Memory B cell (primary cell): ENCODE measurements at regions not wholly inside any gene's neighbourhood (a gene's known extent, or its start where the extent isn't known, plus 50 kb on each side); places are given as distances from the start of the nearest gene placed in this dataset.
"Not testable (repeated sequence)": the region's sequence is repeated elsewhere in the genome, so short reads cannot be mapped to it uniquely, and the experiment has no call there.

Experiments used
- ATAC-seq: fragments of 150-1000 bp; cut with Tn5 transposase; 2 replicates; pipeline ENCODE4 v1.10.0; 2021; ENCODE audit warnings: low read depth, mild to moderate bottlenecking, moderate library complexity
- DNase-seq, 2 donors: peaks; one replicate each; pipeline ENCODE4 v3.0.0; 2022; ENCODE audit warnings: low spot score in 2 of 2
- H3K27ac Mint-ChIP-seq: one replicate; pipeline ENCODE4 v1.8.0; 2022; ENCODE audit warnings: mild to moderate bottlenecking, moderate library complexity, mixed read lengths
- H3K27me3 Mint-ChIP-seq: one replicate; pipeline ENCODE4 v1.8.0; 2022; ENCODE audit warnings: mixed read lengths
- H3K36me3 Mint-ChIP-seq: one replicate; pipeline ENCODE4 v1.8.0; 2022; ENCODE audit warnings: mild to moderate bottlenecking, mixed read lengths
- H3K4me1 Mint-ChIP-seq: one replicate; pipeline ENCODE4 v1.8.0; 2022; ENCODE audit warnings: mixed read lengths
- H3K4me3 Mint-ChIP-seq: one replicate; pipeline ENCODE4 v1.8.0; 2022; ENCODE audit warnings: mild to moderate bottlenecking, moderate library complexity, mixed read lengths
- H3K9me3 Mint-ChIP-seq: one replicate; pipeline ENCODE4 v1.8.0; 2022; ENCODE audit warnings: mixed read lengths

- Mint-ChIP-seq H3K9me3 (no peaks in the 10 kb centered on the region), H3K4me3 (no peak overlapping the region), H3K27ac (no peak overlapping the region), H3K36me3 (no peaks in the 10 kb centered on the region), H3K4me1 (no peaks in the 10 kb centered on the region), H3K27me3 (peaks cover 15% of the 10 kb centered on the region)
- DNase-seq (no peak), ATAC-seq (no peak)
Measured at GRCh38 chr10:78436222-78436573, 402.5 kb downstream of the RPS24 start.

- H3K9me3 Mint-ChIP-seq, result no peaks in the 10 kb centered on the region
- no peak overlapping the region for H3K27ac Mint-ChIP-seq
- H3K4me3 Mint-ChIP-seq, result no peak overlapping the region
- no peaks in the 10 kb centered on the region for H3K36me3 Mint-ChIP-seq
- ATAC-seq (no peak), DNase-seq (no peak)
- no peaks in the 10 kb centered on the region for H3K4me1 Mint-ChIP-seq
- H3K27me3 Mint-ChIP-seq, result peaks cover 15% of the 10 kb centered on the region
Measured at GRCh38 chr10:78436706-78437406, 403.2 kb downstream of the RPS24 start.

- H3K27ac Mint-ChIP-seq, result no peak overlapping the region
- no peaks in the 10 kb centered on the region for H3K9me3 Mint-ChIP-seq
- ATAC-seq, result no peak
- H3K27me3 Mint-ChIP-seq, result peaks cover 11% of the 10 kb centered on the region
- H3K4me3 Mint-ChIP-seq, result no peak overlapping the region
- H3K36me3 Mint-ChIP-seq, result no peaks in the 10 kb centered on the region
- no peak for DNase-seq
- no peaks in the 10 kb centered on the region for H3K4me1 Mint-ChIP-seq
Measured at GRCh38 chr10:78437407-78437768, 403.7 kb downstream of the RPS24 start.

GRCh38 chr10:78437998-78438906 is 404.6 kb downstream of the RPS24 start:
- Mint-ChIP-seq H3K27ac (no peak overlapping the region), H3K9me3 (no peaks in the 10 kb centered on the region), H3K4me1 (no peaks in the 10 kb centered on the region), H3K27me3 (peaks cover 11% of the 10 kb centered on the region), H3K4me3 (no peak overlapping the region), H3K36me3 (no peaks in the 10 kb centered on the region)
- ATAC-seq (peak; percentile 41), DNase-seq (no peak)

- Mint-ChIP-seq H3K27me3 (peaks cover 12% of the 10 kb centered on the region), H3K36me3 (no peaks in the 10 kb centered on the region), H3K9me3 (no peaks in the 10 kb centered on the region), H3K4me3 (no peak overlapping the region), H3K27ac (no peak overlapping the region), H3K4me1 (no peaks in the 10 kb centered on the region)
- ATAC-seq (no peak), DNase-seq (no peak)
Measured at GRCh38 chr10:78438907-78439809, 405.5 kb downstream of the RPS24 start.

GRCh38 chr10:78441010-78441409 is 407.3 kb downstream of the RPS24 start:
- Mint-ChIP-seq H3K4me1 (no peaks in the 10 kb centered on the region), H3K4me3 (no peak overlapping the region), H3K27ac (no peak overlapping the region), H3K27me3 (peaks cover 10% of the 10 kb centered on the region), H3K36me3 (no peaks in the 10 kb centered on the region), H3K9me3 (no peaks in the 10 kb centered on the region)
- DNase-seq, result no peak
- no peak for ATAC-seq

- Mint-ChIP-seq H3K9me3 (no peaks in the 10 kb centered on the region), H3K4me3 (no peak overlapping the region), H3K27me3 (peaks cover 10% of the 10 kb centered on the region), H3K36me3 (no peaks in the 10 kb centered on the region), H3K27ac (no peak overlapping the region), H3K4me1 (no peaks in the 10 kb centered on the region)
- no peak for DNase-seq
- no peak for ATAC-seq
Measured at GRCh38 chr10:78441694-78442093, 408.0 kb downstream of the RPS24 start.

GRCh38 chr10:78442836-78443550 is 409.3 kb downstream of the RPS24 start:
- no peaks in the 10 kb centered on the region for H3K4me1 Mint-ChIP-seq
- no peaks in the 10 kb centered on the region for H3K9me3 Mint-ChIP-seq
- no peak overlapping the region for H3K27ac Mint-ChIP-seq
- no peak overlapping the region for H3K4me3 Mint-ChIP-seq
- peaks cover 14% of the 10 kb centered on the region for H3K27me3 Mint-ChIP-seq
- no peak for ATAC-seq
- DNase-seq, result no peak
- H3K36me3 Mint-ChIP-seq, result no peaks in the 10 kb centered on the region

- no peak for ATAC-seq
Measured at GRCh38 chr10:78443900-78444571, 410.4 kb downstream of the RPS24 start.

GRCh38 chr10:78444741-78445140 is 411.1 kb downstream of the RPS24 start:
- not testable (repeated sequence) for ATAC-seq, H3K27ac Mint-ChIP-seq

More at GRCh38 chr10:78443900-78444571, 410.4 kb downstream of the RPS24 start:
- H3K36me3 Mint-ChIP-seq, result no peaks in the 10 kb centered on the region
- H3K27me3 Mint-ChIP-seq, result peaks cover 13% of the 10 kb centered on the region
- DNase-seq, result no peak
- no peak overlapping the region for H3K27ac Mint-ChIP-seq
- H3K4me3 Mint-ChIP-seq, result no peak overlapping the region
- H3K4me1 Mint-ChIP-seq, result peaks cover under 1% of the 10 kb centered on the region
- no peaks in the 10 kb centered on the region for H3K9me3 Mint-ChIP-seq

GRCh38 chr10:78445308-78445707 is 411.6 kb downstream of the RPS24 start:
- ATAC-seq, result no peak
- Mint-ChIP-seq H3K27ac (no peak overlapping the region), H3K27me3 (peaks cover 12% of the 10 kb centered on the region), H3K36me3 (no peaks in the 10 kb centered on the region), H3K4me1 (peaks cover 3% of the 10 kb centered on the region), H3K9me3 (no peaks in the 10 kb centered on the region), H3K4me3 (no peak overlapping the region)
- no peak for DNase-seq

More at GRCh38 chr10:78444741-78445140, 411.1 kb downstream of the RPS24 start:
- DNase-seq, H3K4me1 Mint-ChIP-seq, H3K36me3 Mint-ChIP-seq, H3K4me3 Mint-ChIP-seq, H3K9me3 Mint-ChIP-seq: not testable (repeated sequence)
- H3K27me3 Mint-ChIP-seq, result peaks cover 12% of the 10 kb centered on the region

GRCh38 chr10:78448470-78448869 is 414.8 kb downstream of the RPS24 start:
- Mint-ChIP-seq H3K27ac (no peak overlapping the region), H3K4me1 (peaks cover 3% of the 10 kb centered on the region), H3K4me3 (no peak overlapping the region), H3K27me3 (peaks cover 13% of the 10 kb centered on the region), H3K36me3 (no peaks in the 10 kb centered on the region), H3K9me3 (no peaks in the 10 kb centered on the region)
- DNase-seq (no peak), ATAC-seq (no peak)

GRCh38 chr10:78448994-78449418 is 415.3 kb downstream of the RPS24 start:
- DNase-seq (no peak), ATAC-seq (no peak)
- H3K9me3 Mint-ChIP-seq, result no peaks in the 10 kb centered on the region
- peaks cover 11% of the 10 kb centered on the region for H3K27me3 Mint-ChIP-seq
- no peak overlapping the region for H3K27ac Mint-ChIP-seq
- H3K4me3 Mint-ChIP-seq, result no peak overlapping the region
- H3K4me1 Mint-ChIP-seq, result peaks cover 3% of the 10 kb centered on the region
- no peaks in the 10 kb centered on the region for H3K36me3 Mint-ChIP-seq
